ENCODE measurements at regions not wholly inside any gene's neighbourhood (a gene's known extent, or its start where the extent isn't known, plus 50 kb on each side); places are given as distances from the start of the nearest gene placed in this dataset.

GRCh38 chr9:90485028-90485427 is 157.6 kb downstream of the DIRAS2 start:
- Histone ChIP-seq H3K9me3 (no peaks in the 10 kb centered on the region), H3K27ac (no peak overlapping the region), H3K27me3 (no peaks in the 10 kb centered on the region), H3K36me3 (ENCODE audit: low read depth, missing control alignments) (no peaks in the 10 kb centered on the region), H3K4me1 (no peaks in the 10 kb centered on the region), H3K4me3 (no peak overlapping the region)
- WGBS, 2 donors, result 83 to 90% methylated on average over 1 of the region's 1 CpG
- TF ChIP-seq CTCF (IDR thresholded peaks at IDR 0.05) (no peak), POLR2A (IDR thresholded peaks at IDR 0.05) (no peak)
- intact Hi-C loops (cut with DNase I; ENCODE audit: low total_unique reads), result no loop called here
- no peak for DNase-seq

GRCh38 chr9:90489066-90489465 is 153.6 kb downstream of the DIRAS2 start:
- H3K4me1 ChIP-seq, result no peaks in the 10 kb centered on the region
- H3K27ac ChIP-seq, result no peak overlapping the region
- H3K27me3 ChIP-seq, result no peaks in the 10 kb centered on the region
- 81 to 85% methylated on average over 4 of the region's 4 CpGs for WGBS, 2 donors
- H3K36me3 ChIP-seq (ENCODE audit: low read depth, missing control alignments), result no peaks in the 10 kb centered on the region
- TF ChIP-seq POLR2A (IDR thresholded peaks at IDR 0.05) (no peak), CTCF (IDR thresholded peaks at IDR 0.05) (no peak)
- intact Hi-C loops (cut with DNase I; ENCODE audit: low total_unique reads), result no loop called here
- DNase-seq, result no peak
- no peak overlapping the region for H3K4me3 ChIP-seq
- H3K9me3 ChIP-seq, result no peaks in the 10 kb centered on the region

GRCh38 chr9:90499761-90500160 is 142.9 kb downstream of the DIRAS2 start:
- TF ChIP-seq POLR2A (IDR thresholded peaks at IDR 0.05), result no peak
- TF ChIP-seq CTCF (IDR thresholded peaks at IDR 0.05), result no peak
- no peak for DNase-seq
- Histone ChIP-seq H3K27ac (no peak overlapping the region), H3K36me3 (ENCODE audit: low read depth, missing control alignments) (no peaks in the 10 kb centered on the region), H3K4me3 (no peak overlapping the region), H3K9me3 (no peaks in the 10 kb centered on the region), H3K27me3 (no peaks in the 10 kb centered on the region), H3K4me1 (no peaks in the 10 kb centered on the region)
- intact Hi-C loops (cut with DNase I; ENCODE audit: low total_unique reads), result no loop called here
- WGBS, 2 donors, result 90 to 97% methylated on average over 2 of the region's 2 CpGs

GRCh38 chr9:90502134-90502533 is 140.5 kb downstream of the DIRAS2 start:
- H3K4me1 ChIP-seq, result no peaks in the 10 kb centered on the region

More at GRCh38 chr9:90502134-90502533, 140.5 kb downstream of the DIRAS2 start:
- no peak for TF ChIP-seq POLR2A (IDR thresholded peaks at IDR 0.05)
- no peak for TF ChIP-seq CTCF (IDR thresholded peaks at IDR 0.05)
- Histone ChIP-seq H3K4me3 (no peak overlapping the region), H3K36me3 (ENCODE audit: low read depth, missing control alignments) (no peaks in the 10 kb centered on the region), H3K27ac (no peak overlapping the region), H3K27me3 (no peaks in the 10 kb centered on the region), H3K9me3 (no peaks in the 10 kb centered on the region)
- 84 to 85% methylated on average over 4 of the region's 4 CpGs for WGBS, 2 donors
- DNase-seq, result no peak
- intact Hi-C loops (cut with DNase I; ENCODE audit: low total_unique reads), result no loop called here

Data from testis (tissue), 2 donors.